Calu3 (cell line): ENCODE measurements at regions not wholly inside any gene's neighbourhood (a gene's known extent, or its start where the extent isn't known, plus 50 kb on each side); places are given as distances from the start of the nearest gene placed in this dataset.
A peak's percentile ranks its signal among the peaks of the same experiment; 100 is the strongest.

Experiments used
- BruUV-seq: library from RNA; stranded (reverse); fragments of 400-500 nt; replicated peaks from 2 replicates; lab custom pipeline; 2021; lab: Mats Ljungman, UMichigan
- CTCF ChIA-PET: fragments of 300-600 bp; sonication (Branson Sonifier 250); formaldehyde crosslinking; loops from one replicate; lab custom pipeline; 2022; ENCODE audit warnings: antibody characterized with exemption; lab: Charles Lee
- DNase-seq: peaks from one replicate; pipeline ENCODE4 v3.0.0; 2022
- H3K27ac Mint-ChIP-seq: one replicate; pipeline ENCODE4 v1.8.0; 2022; ENCODE audit warnings: mixed read lengths; ENCODE audit not compliant: unreplicated experiment
- H3K27me3 Mint-ChIP-seq: one replicate; pipeline ENCODE4 v1.8.0; 2022; ENCODE audit warnings: mixed read lengths; ENCODE audit not compliant: unreplicated experiment
- H3K36me3 Mint-ChIP-seq: one replicate; pipeline ENCODE4 v1.8.0; 2022; ENCODE audit warnings: mild to moderate bottlenecking, moderate library complexity, mixed read lengths; ENCODE audit not compliant: insufficient read depth, unreplicated experiment
- H3K4me1 Mint-ChIP-seq: one replicate; pipeline ENCODE4 v1.8.0; 2022; ENCODE audit warnings: mild to moderate bottlenecking, low read depth, mixed read lengths; ENCODE audit not compliant: unreplicated experiment
- H3K4me3 Mint-ChIP-seq: one replicate; pipeline ENCODE4 v1.8.0; 2022; ENCODE audit warnings: mild to moderate bottlenecking, low read depth, moderate library complexity, mixed read lengths; ENCODE audit not compliant: unreplicated experiment
- H3K9me3 Mint-ChIP-seq: one replicate; pipeline ENCODE4 v1.8.0; 2022; ENCODE audit warnings: low read depth, mixed read lengths; ENCODE audit not compliant: unreplicated experiment
- intact Hi-C: fragments of 100-400 bp; cut with micrococcal nuclease; formaldehyde crosslinking; loops from one replicate; pipeline ENCODE4 v1.10.0; 2022; ENCODE audit not compliant: unreplicated experiment
- TF ChIP-seq, protein P1 (sequence below): fragments of 200-600 bp; IDR thresholded peaks from one replicate; pipeline ENCODE4 v1.8.0; 2022; ENCODE audit warnings: antibody characterized with exemption; ENCODE audit not compliant: unreplicated experiment

GRCh38 chr5:68534131-68534940 lies 318.8 kb downstream of the PIK3R1 start:
- DNase-seq = peak; percentile 13
- intact Hi-C loops = no loop called here
- no TSS peak for BruUV-seq
- CTCF ChIA-PET = interaction anchor here (0.8 kb wide), 1 partner anchor 104 kb away, joined by 5 read pairs; no protein-coding TSS in a partner anchor
- peaks cover 12% of the 10 kb centered on the region for H3K4me1 Mint-ChIP-seq
- no peak overlapping the region for H3K27ac Mint-ChIP-seq
- H3K4me3 Mint-ChIP-seq = peak overlapping the region; percentile 34
- H3K27me3 Mint-ChIP-seq = peaks cover 12% of the 10 kb centered on the region
- no peaks in the 10 kb centered on the region for H3K9me3 Mint-ChIP-seq
- no peaks in the 10 kb centered on the region for H3K36me3 Mint-ChIP-seq
- TF ChIP-seq, protein P1, sequence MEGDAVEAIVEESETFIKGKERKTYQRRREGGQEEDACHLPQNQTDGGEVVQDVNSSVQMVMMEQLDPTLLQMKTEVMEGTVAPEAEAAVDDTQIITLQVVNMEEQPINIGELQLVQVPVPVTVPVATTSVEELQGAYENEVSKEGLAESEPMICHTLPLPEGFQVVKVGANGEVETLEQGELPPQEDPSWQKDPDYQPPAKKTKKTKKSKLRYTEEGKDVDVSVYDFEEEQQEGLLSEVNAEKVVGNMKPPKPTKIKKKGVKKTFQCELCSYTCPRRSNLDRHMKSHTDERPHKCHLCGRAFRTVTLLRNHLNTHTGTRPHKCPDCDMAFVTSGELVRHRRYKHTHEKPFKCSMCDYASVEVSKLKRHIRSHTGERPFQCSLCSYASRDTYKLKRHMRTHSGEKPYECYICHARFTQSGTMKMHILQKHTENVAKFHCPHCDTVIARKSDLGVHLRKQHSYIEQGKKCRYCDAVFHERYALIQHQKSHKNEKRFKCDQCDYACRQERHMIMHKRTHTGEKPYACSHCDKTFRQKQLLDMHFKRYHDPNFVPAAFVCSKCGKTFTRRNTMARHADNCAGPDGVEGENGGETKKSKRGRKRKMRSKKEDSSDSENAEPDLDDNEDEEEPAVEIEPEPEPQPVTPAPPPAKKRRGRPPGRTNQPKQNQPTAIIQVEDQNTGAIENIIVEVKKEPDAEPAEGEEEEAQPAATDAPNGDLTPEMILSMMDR = no peak

DNA sequence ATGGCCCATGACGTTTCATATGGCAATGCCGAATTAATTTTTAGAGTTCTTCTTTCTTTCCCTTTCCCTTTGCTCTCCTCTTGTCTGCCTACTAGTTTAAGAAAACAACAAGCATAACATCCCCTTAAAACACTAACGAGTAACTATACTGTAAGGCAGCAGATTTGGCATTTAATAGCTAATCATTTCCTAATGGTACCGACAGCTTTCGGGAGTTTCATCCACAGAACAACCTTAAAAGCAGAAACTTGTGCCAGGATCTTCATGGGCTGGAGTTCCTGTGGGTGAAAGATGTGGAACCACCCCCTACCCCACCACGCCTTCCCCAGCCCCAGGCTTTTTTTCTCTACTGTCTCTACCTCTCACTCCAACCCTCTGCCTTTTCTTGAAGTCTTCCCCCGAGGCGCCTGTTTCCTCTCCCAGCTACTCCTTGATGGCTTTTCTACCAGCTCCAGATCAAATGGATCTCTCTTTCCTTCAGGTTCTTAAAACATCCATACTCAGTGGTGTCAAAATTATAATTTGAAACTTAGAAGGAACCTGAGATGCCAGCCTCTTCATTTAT lies 319.5 kb downstream of the PIK3R1 start:
- Mint-ChIP-seq H3K27me3 (peaks cover 19% of the 10 kb centered on the region), H3K27ac (no peak overlapping the region), H3K36me3 (no peaks in the 10 kb centered on the region), H3K9me3 (no peaks in the 10 kb centered on the region), H3K4me3 (peak overlapping the region; percentile 34), H3K4me1 (peaks cover 12% of the 10 kb centered on the region)
- no peak for DNase-seq
- CTCF ChIA-PET = interaction anchor here (0.5 to 0.8 kb wide), 2 partner anchors 104 to 769 kb away, joined by 3 to 5 read pairs; no protein-coding TSS in a partner anchor
- intact Hi-C loops = no loop called here
- no TSS peak for BruUV-seq
- TF ChIP-seq, protein P1 = no peak

DNA sequence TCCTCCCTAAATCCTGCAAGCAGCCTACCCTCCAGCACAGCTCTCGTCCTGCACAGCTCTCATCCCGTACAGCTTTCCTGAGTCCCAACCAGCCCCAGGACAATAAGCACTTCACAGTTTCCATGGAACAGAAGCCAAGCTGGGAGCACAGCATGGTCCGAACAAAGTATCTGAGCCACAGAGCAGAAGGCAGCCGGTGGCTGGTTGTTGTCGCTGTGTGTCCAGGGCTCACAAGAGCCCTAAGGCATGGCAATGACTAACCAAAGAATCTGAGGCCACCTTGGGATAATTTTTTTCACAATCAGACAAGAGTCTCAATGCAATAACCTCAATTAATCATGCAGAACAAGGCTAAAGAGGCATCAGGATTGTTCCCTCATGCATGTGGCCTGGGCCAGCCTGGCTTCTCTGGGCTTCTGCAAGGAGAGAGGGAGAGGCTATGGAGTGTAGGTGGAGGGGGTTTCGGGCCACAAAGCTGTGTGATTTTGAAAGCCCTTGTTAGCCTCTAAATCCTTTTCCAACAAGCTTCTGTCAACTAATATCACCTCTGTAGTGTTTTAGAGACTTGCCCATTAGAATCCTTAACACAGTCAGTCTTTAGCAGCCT lies 323.4 kb downstream of the PIK3R1 start:
- Mint-ChIP-seq H3K36me3 (no peaks in the 10 kb centered on the region), H3K27ac (no peak overlapping the region), H3K4me1 (peaks cover 11% of the 10 kb centered on the region), H3K27me3 (peaks cover 20% of the 10 kb centered on the region), H3K9me3 (no peaks in the 10 kb centered on the region), H3K4me3 (no peak overlapping the region)
- BruUV-seq = no TSS peak
- TF ChIP-seq, protein P1 = no peak
- CTCF ChIA-PET = no interaction called here
- no peak for DNase-seq
- intact Hi-C loops = no loop called here

DNA sequence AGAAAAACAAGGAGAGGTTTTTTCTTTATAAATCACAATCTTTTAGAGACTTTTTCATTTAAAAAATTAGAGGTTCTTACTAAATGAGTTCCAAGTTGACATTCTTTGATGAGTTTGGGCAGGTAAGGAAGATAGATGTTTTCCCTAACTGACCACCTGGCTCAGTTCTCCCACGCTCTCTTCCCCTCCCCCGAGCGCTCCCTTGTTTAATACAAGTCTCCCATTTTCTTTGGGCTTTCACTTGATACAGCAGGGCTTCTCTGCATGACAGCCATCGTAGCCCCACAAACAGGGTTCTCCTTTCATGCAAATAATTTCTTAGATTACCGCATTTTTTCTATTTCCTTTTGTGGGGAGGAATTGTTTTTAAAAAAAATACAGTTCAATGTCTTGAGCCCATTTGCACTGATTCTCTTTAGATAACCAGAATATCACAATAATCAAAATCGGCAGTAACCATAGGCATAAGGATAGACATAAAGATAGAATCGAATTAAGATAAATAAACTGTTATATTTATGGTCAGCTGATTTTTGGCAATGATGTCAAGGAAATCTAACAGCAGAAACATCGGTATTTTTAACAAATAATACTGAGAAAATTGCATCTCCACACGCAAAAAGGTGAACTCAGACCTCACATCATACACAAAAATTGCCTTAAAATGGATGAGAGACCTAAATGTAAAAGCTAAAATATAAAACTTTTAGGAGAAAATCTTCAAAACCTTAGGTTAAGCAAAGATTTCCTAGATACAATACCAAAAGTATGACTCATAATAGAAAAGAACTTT lies 325.4 kb downstream of the PIK3R1 start:
- Mint-ChIP-seq H3K4me1 (no peaks in the 10 kb centered on the region), H3K9me3 (no peaks in the 10 kb centered on the region), H3K27ac (no peak overlapping the region), H3K36me3 (no peaks in the 10 kb centered on the region), H3K27me3 (peaks cover 20% of the 10 kb centered on the region), H3K4me3 (no peak overlapping the region)
- no TSS peak for BruUV-seq
- CTCF ChIA-PET = no interaction called here
- DNase-seq = no peak
- intact Hi-C loops = no loop called here
- TF ChIP-seq, protein P1 = no peak
